Peyer's patch (tissue), 4 donors: ENCODE measurements at regions not wholly inside any gene's neighbourhood (a gene's known extent, or its start where the extent isn't known, plus 50 kb on each side); places are given as distances from the start of the nearest gene placed in this dataset.
A peak's percentile ranks its signal among the peaks of the same experiment; 100 is the strongest.

ENCODE experiments used
- DNase-seq, 3 donors: peaks; one replicate each; pipeline ENCODE4 v3.0.0-alpha.2; 2017 to 2019
- H3K27ac ChIP-seq, 4 donors: fragments of 200-600 bp; sonication (generic); one replicate each; pipeline ENCODE4 v1.5.1; 2016 to 2019
- H3K27me3 ChIP-seq, 2 donors: fragments of 200-600 bp; sonication (generic); one replicate each; pipeline ENCODE4 v1.5.1; 2019
- H3K36me3 ChIP-seq, 3 donors: fragments of 200-600 bp; sonication (generic); one replicate each; pipeline ENCODE4 v1.5.1; 2016 to 2019
- H3K4me1 ChIP-seq, 4 donors: fragments of 200-600 bp; sonication (generic); one replicate each; pipeline ENCODE4 v1.5.1; 2016 to 2019
- H3K4me3 ChIP-seq, 4 donors: fragments of 200-600 bp; sonication (generic); 1 replicate in 3 of 4; 2 replicates in 1 of 4; pipeline ENCODE4 v1.5.1; 2016 to 2019; ENCODE audit warnings: mild to moderate bottlenecking in 1 of 4
- H3K9me3 ChIP-seq, 4 donors: fragments of 200-600 bp; sonication (generic); one replicate each; pipeline ENCODE4 v1.5.1; 2016 to 2019; ENCODE audit warnings: mild to moderate bottlenecking in 1 of 4
- POLR2A ChIP-seq, 2 donors: fragments of 450-650 bp; IDR thresholded peaks; one replicate each; pipeline ENCODE4 v1.5.1; 2017; ENCODE audit warnings: antibody characterized with exemption in 2 of 2, mild to moderate bottlenecking in 2 of 2, moderate library complexity in 2 of 2
- TF ChIP-seq, protein P1 (sequence below), 6 experiments: fragments of 450-650 bp in 4 of 6; fragments of 200-600 bp in 2 of 6; sonication (generic) in 1 of 6; IDR thresholded peaks; one replicate each; pipeline ENCODE4 v1.5.1; 2017 to 2019; ENCODE audit warnings: antibody characterized with exemption in 6 of 6, mild to moderate bottlenecking in 3 of 6, moderate library complexity in 1 of 6

DNA sequence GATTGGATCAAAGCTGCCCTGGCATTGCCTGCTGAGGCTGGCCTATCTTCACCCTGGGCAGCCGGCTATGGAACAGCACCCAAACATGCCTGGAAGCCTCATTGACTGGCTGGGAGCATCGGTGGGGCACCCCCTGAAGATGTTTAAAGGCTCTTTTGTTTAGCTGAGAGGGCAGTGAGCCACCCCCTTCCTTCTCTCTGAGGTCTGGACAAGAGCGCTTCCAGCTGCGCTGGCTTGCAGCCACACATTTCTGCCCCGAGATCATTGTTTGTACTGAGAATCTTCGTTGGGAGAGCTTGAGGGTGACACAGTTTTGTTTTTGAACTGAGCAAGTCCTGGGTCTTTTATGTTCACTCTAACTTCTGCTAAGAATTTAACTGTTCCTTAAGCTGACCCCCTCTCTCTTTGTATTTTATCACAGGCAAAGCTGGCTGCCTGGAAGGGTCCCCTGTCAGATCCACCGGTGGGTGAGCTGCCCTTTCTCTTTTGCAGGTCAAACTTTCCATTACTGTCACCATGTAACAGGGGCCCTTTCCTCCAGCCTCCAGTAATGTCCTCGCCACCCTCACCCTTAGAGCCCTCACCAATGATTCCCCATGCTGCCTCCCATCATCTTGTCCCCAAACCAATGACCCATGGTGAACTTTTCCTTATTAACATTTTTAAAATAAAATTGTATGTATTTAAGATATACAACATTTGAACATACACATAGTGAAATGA, 212.2 kb downstream of the KIF26A start:
- H3K36me3 ChIP-seq, result no peaks in the 10 kb centered on the region
- H3K4me1 ChIP-seq, result no peaks in the 10 kb centered on the region
- H3K9me3 ChIP-seq, result no peaks in the 10 kb centered on the region
- TF ChIP-seq POLR2A (IDR thresholded peaks at IDR 0.05), result no peak
- TF ChIP-seq, protein P1, sequence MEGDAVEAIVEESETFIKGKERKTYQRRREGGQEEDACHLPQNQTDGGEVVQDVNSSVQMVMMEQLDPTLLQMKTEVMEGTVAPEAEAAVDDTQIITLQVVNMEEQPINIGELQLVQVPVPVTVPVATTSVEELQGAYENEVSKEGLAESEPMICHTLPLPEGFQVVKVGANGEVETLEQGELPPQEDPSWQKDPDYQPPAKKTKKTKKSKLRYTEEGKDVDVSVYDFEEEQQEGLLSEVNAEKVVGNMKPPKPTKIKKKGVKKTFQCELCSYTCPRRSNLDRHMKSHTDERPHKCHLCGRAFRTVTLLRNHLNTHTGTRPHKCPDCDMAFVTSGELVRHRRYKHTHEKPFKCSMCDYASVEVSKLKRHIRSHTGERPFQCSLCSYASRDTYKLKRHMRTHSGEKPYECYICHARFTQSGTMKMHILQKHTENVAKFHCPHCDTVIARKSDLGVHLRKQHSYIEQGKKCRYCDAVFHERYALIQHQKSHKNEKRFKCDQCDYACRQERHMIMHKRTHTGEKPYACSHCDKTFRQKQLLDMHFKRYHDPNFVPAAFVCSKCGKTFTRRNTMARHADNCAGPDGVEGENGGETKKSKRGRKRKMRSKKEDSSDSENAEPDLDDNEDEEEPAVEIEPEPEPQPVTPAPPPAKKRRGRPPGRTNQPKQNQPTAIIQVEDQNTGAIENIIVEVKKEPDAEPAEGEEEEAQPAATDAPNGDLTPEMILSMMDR (IDR thresholded peaks at IDR 0.05), result no peak
- no peaks in the 10 kb centered on the region for H3K27me3 ChIP-seq
- H3K27ac ChIP-seq, result no peak overlapping the region
- peak in 2 of 3 donors; percentile 33 to 40 for DNase-seq
- no peak overlapping the region for H3K4me3 ChIP-seq

DNA sequence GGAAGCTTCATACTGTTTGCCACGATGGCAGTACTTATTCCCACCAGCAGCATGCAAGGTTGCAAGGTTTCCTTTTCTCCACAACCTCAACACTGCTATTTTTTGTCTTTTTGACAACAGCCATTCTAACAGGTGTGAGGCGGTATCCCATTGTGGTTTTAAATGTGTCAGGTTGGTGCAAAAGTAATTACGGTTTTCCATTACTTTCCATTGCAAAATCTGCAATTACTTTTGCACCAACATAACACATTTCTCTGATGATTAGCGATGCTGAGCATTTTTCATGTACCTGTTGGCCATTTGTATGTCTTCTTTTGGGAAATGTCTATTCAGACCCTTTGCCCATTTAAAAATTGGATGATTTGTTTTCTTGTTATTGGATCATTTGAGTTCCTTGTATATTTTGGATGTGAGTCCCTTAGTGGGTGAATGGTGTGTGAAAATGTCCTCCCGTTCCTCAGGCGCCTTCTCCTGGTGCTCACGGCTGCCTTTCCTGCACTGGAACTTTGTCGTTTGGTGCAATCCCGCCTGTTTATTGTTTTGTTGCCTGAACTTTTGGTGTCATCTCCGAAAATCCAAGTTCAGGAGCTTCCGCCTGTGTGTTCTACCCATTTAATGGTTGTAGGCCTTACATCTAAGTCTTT, 213.6 kb downstream of the KIF26A start:
- no peak overlapping the region for H3K27ac ChIP-seq
- no peak overlapping the region for H3K4me3 ChIP-seq
- no peak for TF ChIP-seq POLR2A (IDR thresholded peaks at IDR 0.05)
- TF ChIP-seq, protein P1 (IDR thresholded peaks at IDR 0.05), result no peak
- no peaks in the 10 kb centered on the region for H3K36me3 ChIP-seq
- no peaks in the 10 kb centered on the region for H3K27me3 ChIP-seq
- DNase-seq, result no peak
- no peaks in the 10 kb centered on the region for H3K4me1 ChIP-seq
- H3K9me3 ChIP-seq, result no peaks in the 10 kb centered on the region

DNA sequence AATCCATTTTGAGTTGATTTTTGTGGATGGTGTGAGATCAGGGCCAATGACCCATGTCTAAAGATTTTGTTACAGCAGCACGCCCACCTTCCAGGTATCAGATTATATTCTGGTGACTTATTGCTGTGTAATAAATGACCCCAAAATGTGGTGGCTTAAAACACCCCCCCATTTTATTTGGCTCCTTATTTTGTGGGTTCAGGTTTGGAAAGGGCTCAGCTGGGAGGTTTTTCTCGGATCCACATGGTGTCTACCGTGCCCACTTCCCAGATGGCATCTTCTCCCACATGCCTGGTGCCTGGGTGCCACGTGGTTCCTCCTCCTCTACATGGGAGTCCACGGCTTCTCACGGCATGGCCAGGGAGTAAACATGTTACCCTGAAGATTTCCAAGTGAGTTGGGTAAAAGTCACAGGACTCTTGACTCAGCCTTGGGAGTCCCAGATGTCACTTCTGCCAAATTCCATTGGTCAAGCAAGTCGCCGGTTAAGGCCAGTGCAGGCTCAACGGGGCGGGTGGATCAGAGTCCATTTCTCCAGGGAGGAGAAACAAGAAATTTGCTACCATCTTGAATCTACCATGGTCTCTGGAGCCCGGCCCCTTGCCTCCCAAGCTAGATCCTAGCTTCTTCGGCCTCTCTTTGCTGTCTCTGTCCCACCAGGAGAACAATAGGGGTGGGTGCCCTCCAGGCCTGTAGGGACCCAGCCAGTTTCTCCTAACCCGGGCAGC, 214.3 kb downstream of the KIF26A start:
- no peaks in the 10 kb centered on the region for H3K9me3 ChIP-seq
- H3K4me3 ChIP-seq, result no peak overlapping the region
- TF ChIP-seq, protein P1 (IDR thresholded peaks at IDR 0.05), result no peak
- no peak for TF ChIP-seq POLR2A (IDR thresholded peaks at IDR 0.05)
- no peaks in the 10 kb centered on the region for H3K27me3 ChIP-seq
- no peaks in the 10 kb centered on the region for H3K36me3 ChIP-seq
- peak in 1 of 3 donors; percentile 37 for DNase-seq
- no peaks in the 10 kb centered on the region for H3K4me1 ChIP-seq
- no peak overlapping the region for H3K27ac ChIP-seq

DNA sequence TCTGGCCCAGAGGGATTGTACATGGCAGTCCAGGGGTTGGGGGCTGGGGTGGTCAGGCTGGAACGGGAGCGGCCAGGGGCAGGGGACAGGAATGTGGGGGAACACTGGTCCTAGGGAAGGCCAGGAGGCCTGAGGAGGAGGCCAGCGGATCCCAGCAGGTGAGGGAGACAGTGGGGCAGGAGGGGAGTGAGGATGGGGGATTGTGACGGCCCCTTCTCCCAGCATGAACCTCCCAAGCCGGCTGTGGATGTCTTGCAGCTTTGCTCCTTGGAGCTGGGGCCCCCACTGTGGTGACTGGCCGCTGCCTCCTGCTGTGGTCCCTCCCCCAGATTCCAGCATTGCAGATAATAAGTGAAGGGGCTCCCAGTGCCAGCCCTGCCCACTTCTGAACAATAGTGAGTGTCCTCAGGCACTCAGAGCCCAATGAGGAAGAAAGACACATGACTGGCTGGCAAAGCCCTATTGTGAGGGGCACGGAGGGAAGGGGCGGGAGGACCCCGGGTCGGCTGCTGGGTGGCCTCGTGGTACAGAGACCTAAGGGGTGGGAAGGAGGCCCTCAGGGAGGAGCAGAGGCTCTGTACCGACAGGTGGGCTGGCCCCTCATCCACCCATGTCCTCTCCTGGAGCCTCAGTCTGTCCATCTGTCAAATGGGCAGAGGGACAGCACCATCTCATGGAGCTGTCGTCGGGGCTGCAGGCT, 215.0 kb downstream of the KIF26A start:
- Histone ChIP-seq H3K27me3 (no peaks in the 10 kb centered on the region), H3K4me1 (no peaks in the 10 kb centered on the region), H3K4me3 (no peak overlapping the region), H3K9me3 (no peaks in the 10 kb centered on the region), H3K27ac (no peak overlapping the region), H3K36me3 (no peaks in the 10 kb centered on the region)
- DNase-seq, result peak in 1 of 3 donors; percentile 34
- TF ChIP-seq POLR2A (IDR thresholded peaks at IDR 0.05), result no peak
- TF ChIP-seq, protein P1 (IDR thresholded peaks at IDR 0.05), result no peak

DNA sequence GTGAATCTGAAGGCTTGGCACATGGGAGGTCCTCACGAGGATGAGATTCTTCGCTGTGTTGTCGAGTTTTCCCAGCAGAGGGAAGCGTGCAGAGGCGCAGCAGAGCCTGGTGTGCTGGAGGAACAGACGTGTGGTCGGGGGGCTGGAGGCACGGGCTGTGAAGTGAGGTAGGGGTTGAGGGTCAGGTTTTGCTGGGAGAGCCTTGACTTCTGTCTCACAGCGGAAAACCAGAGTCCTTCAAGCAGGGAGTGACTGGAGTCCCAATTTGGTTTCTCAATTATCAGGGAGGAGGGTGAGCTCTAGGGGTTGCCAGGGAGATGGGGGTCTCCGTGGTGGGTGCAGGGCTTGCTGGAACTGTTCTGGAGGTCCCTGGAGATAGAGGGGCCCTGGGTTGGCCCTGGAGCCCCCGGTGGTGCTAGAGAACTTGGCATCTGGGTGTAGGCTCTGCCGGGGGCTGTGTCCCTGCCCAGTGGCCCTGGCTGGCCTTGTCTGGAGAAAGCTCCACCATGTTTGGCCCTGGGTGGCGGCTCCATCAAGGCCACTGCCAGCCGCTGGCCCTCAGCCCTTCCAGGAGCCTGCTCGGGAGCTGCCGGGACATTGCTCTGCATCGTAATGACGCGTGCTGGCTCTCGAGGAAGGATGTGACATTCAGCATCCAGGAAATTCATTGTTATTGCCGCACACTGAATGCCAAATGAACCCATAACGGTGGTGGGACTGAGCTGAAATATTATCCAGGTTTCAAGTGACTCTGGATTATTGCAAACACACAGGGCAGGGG, 215.7 kb downstream of the KIF26A start:
- DNase-seq, result peak in 1 of 3 donors; percentile 26
- Histone ChIP-seq H3K4me1 (no peaks in the 10 kb centered on the region), H3K36me3 (no peaks in the 10 kb centered on the region), H3K4me3 (no peak overlapping the region), H3K9me3 (no peaks in the 10 kb centered on the region), H3K27me3 (no peaks in the 10 kb centered on the region), H3K27ac (no peak overlapping the region)
- TF ChIP-seq POLR2A (IDR thresholded peaks at IDR 0.05), result no peak
- TF ChIP-seq, protein P1 (IDR thresholded peaks at IDR 0.05), result no peak
